Suppressor macrophage treated with lipopolysaccharide for 1 hour (primary cell): ENCODE measurements at regions not wholly inside any gene's neighbourhood (a gene's known extent, or its start where the extent isn't known, plus 50 kb on each side); places are given as distances from the start of the nearest gene placed in this dataset.

Experiments used
- DNase-seq, 3 donors: peaks; one replicate each; pipeline ENCODE4 v3.0.0-alpha.2; 2020 to 2022

DNA sequence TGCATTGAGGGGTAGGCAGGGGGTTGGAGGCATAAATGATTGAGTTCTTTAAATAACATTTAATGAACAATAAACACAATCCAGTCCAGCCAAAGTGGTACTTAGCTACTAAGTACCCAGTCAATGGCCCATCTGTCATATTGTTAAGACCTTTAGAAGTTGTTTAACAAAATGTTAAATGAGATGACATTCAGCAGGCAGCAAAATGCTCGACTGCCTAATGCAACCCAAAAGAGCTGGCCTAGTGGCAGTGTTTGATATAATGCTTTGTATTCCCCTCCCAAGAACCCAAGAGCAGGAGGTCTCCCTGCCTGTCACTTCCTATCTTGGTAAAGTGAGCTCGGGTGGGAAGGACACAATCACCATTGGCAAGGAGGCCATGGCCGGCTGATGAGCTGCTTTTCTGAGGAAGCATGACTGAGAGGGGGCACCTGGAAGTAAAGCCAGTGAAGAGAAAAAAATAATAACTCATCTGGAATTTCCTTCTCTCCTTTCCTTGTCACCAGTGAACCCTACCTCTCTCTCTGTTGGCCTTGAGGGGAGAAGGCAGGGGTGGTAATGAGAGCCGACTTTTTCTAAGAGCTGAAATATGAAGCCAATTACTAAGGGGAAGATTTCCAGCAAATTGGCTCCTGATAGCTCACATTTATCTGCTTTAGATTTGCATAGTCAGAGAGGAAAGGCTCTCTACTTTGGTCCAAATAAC lies 140.6 kb downstream of the C1D start:
- no peak for DNase-seq

DNA sequence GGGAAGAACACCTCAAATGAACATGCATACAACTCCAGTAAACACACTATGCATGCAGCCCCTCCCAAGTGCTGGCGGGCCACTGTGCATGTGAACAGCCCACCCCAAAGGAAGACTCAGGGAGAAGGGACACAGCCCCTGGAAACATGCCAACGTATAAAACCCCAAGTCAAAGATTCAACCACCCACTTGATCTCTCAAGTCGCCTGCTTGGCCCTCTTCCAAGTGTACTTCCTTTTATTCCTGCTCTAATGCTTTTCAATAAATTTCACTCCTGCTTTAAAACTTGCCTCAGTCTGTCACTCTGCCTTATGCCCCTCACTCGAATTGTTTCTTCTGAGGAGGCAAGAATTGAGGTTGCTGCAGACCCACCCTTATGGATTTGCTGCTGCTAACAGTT lies 139.1 kb downstream of the C1D start:
- DNase-seq: peak in 2 of 3 donors; percentile 1 to 8

DNA sequence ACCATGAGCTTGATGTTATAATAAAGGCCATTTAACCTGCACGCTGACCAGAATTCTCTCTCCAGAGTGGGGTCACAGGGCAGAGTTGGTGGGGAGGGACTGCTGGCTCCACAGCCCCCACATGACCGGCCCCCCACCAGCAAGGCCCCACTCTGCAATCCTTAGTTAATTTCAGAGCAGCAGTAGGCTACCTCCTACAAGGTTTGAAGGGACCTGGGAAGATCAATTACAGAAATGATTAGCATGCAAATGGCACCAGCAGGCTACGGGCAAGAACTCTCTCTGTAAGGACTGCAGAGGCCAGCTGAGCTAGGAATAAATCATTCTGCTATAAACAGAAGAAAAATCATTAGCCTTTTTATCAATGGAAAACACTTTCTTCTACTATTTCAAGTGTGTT lies 135.3 kb downstream of the C1D start:
- DNase-seq: no peak

DNA sequence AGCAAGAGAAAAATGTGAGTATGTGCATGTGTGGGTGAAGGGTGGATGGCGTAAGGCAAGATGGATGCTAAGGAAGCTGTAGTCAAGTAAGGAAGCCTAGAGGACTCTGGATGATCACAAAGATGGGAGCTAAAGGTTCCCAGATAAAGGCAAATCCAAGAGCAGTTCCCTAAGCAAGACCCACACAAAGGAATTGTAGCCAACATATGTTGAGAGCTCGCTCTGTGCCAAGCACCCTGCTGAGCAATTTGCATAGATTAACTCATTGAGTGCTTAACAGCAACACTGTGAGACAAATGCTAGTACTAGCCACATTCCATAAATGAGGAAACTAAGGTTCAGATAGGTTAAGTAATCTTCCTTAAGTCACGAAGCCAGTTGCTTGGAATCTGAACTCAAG lies 132.6 kb downstream of the C1D start:
- no peak for DNase-seq

- DNase-seq: no peak
Observed at GRCh38 chr2:67936969-67937368, 125.8 kb downstream of the C1D start.

DNA sequence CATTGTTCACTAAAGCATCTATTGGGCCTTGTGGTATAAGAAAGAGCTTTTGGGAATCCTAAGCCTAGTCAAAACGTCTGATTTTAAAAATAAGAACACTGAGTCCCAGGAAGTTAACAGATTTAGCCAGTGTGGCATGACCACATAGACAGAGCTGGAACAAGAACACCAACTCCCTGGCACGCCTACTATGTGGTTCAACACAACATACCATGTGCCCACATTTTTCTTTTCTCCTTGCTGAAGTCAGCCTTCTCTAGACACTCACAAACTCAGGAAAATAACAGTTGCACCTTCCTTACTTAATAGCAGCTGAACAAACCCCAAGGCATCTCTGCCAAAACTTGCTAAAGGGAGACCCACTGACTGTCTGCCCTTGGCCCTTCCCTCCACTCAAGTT lies 124.8 kb downstream of the C1D start:
- no peak for DNase-seq

DNA sequence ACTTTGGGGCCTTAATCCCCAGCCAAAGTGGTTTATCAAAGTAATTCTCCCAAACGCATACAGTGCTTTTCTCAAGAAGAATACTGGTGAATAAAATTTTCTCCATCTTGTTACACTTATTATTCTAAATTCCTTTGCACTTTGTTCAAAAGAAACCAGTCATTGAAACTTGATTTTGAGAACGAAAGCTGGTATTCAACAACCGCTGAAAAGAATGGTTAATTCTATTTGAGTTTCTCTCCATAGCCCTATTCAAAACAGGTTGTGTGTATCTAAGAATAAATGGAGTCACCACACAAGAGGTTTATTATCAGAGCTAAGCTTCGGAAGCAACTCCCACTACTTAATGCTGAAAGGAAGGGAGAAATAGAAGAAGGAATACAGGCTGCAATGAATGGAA lies 117.7 kb downstream of the C1D start:
- DNase-seq: no peak

- DNase-seq: no peak
Observed at GRCh38 chr2:67945940-67946339, 116.9 kb downstream of the C1D start.

DNA sequence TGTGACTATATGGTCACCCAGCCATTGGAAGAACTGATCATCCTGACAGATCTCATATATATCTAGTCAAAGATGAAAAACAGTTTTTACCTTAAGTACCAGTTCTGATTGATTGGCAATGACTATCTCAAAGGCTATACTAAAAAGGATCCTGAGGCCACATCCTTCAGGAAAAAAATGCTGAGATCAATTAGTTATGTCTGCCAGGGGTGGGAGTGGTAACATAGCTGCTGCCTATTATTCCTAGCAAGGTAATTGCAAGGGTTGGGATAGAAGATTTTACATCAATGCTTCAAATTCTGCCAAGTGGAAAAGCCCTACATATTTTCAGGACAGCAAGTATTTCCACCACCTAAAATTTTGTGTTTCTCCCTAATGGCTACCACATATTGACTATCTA lies 114.7 kb downstream of the C1D start:
- no peak for DNase-seq

DNA sequence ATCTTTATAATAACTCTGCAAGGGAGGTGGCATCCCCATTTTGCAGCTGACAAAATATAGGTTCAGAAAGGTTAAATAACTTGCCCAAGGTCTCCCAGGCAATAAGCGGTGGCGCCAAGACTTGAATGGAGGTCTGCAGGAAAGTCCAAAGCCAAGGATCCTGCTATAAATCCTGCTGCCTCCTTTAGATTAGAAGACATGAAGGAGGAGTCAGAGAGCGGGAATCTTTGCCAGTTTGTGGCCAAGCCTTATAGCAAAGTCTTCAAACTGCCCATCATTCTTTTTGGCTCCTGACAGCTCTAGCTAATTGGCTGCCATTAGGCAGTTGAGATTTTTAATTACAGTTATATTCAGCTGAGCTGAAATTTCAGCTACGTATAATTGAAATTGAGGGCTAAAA lies 114.3 kb downstream of the C1D start:
- no peak for DNase-seq

GRCh38 chr2:67950018-67950417 lies 112.8 kb downstream of the C1D start:
- no peak for DNase-seq

- DNase-seq: no peak
Observed at GRCh38 chr2:67950919-67951318, 111.9 kb downstream of the C1D start.

GRCh38 chr2:67952066-67952465 lies 110.7 kb downstream of the C1D start:
- DNase-seq: no peak

GRCh38 chr2:67954093-67954748 lies 108.6 kb downstream of the C1D start:
- DNase-seq: no peak

- DNase-seq: no peak
Observed at GRCh38 chr2:67955748-67956603, 106.8 kb downstream of the C1D start.

GRCh38 chr2:67965246-67965645 lies 97.6 kb downstream of the C1D start:
- no peak for DNase-seq

- DNase-seq: no peak
Observed at GRCh38 chr2:67970071-67970470, 92.7 kb downstream of the C1D start.

- DNase-seq: no peak
Observed at GRCh38 chr2:67970542-67970941, 92.3 kb downstream of the C1D start.

GRCh38 chr2:67974559-67975430 lies 88.0 kb downstream of the C1D start:
- DNase-seq: peak; percentile 63 to 76 (median 70)

DNA sequence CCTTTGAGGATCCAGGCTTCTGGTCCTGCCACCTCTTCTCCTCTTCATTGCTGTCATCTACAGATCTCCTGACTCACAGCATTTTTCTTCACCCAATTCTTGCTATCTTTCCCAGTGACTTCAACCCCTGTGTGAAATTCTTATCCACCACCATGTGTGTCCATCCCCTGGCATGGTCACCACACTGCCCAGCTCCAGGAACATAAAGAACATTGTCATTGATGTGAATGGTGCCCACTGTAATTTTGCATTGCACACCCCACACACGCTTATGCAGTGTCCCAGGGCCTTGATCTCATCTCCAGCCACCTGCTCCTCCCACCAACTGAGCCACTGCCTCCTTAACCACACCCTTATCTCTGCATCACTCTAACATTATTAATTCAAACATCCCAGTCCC lies 85.3 kb downstream of the C1D start:
- DNase-seq: no peak

GRCh38 chr2:67982956-67983355 lies 79.8 kb downstream of the C1D start:
- no peak for DNase-seq

- no peak for DNase-seq
Observed at GRCh38 chr2:67984600-67984999, 78.2 kb downstream of the C1D start.

DNA sequence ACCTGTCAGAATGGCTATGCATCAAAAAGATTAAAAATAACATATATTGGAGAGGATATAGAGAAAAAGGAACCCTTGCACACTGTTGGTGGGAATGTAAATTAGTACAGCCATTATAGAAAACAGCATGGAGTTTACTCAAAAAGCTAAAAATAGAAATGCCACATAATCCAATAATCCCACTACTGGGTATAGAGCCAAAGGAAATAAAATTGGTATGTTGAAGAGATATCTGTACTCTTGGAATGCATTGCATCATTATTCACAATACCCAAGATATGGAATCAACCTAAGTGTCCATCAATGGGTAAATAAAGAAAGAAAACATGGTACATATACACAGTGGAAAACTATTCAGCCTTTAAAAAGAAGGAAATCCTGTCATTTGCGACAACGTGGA lies 77.2 kb downstream of the C1D start:
- no peak for DNase-seq
